Fibroblast of lung (primary cell): ENCODE measurements at regions not wholly inside any gene's neighbourhood (a gene's known extent, or its start where the extent isn't known, plus 50 kb on each side); places are given as distances from the start of the nearest gene placed in this dataset.
"Not testable (repeated sequence)": the region's sequence is repeated elsewhere in the genome, so short reads cannot be mapped to it uniquely, and the experiment has no call there.

ENCODE experiments used
- DNase-seq, 2 donors: peaks; one replicate each; pipeline versions ENCODE4 v3.0.0 to v3.0.0-alpha.2; 2010; ENCODE audit warnings: low read depth in 2 of 2
- H2AFZ ChIP-seq: 2 replicates; pipeline ENCODE4 v1.5.1; 2012; ENCODE audit warnings: low read length, control low read depth, inconsistent platforms
- H3K27ac ChIP-seq: 2 replicates; pipeline ENCODE4 v1.5.1; 2011; ENCODE audit warnings: low read length, control low read depth; ENCODE audit not compliant: insufficient read depth
- H3K27me3 ChIP-seq: 2 replicates; pipeline ENCODE4 v1.5.1; 2011; ENCODE audit warnings: mild to moderate bottlenecking, low read length; ENCODE audit not compliant: control insufficient read depth, insufficient read depth
- H3K36me3 ChIP-seq: 2 replicates; pipeline ENCODE4 v1.5.1; 2011; ENCODE audit warnings: low read length; ENCODE audit not compliant: control insufficient read depth, insufficient read depth
- H3K4me1 ChIP-seq: 2 replicates; pipeline ENCODE4 v1.5.1; 2011; ENCODE audit warnings: low read length; ENCODE audit not compliant: control insufficient read depth, insufficient read depth; ENCODE audit errors: extremely low read depth
- H3K4me2 ChIP-seq: 2 replicates; pipeline ENCODE4 v1.5.1; 2011; ENCODE audit warnings: low read length, control low read depth; ENCODE audit not compliant: insufficient read depth; ENCODE audit errors: extremely low read depth
- H3K4me3 ChIP-seq, 4 experiments: fragments of 200-600 bp in 1 of 4; sonication (generic) in 1 of 4; replicated peaks in 1 of 4; 2 replicates each; pipeline ENCODE4 v1.5.1; 2011 to 2016; ENCODE audit warnings: low read length in 4 of 4, low read depth in 3 of 4, mild to moderate bottlenecking in 3 of 4, control low read depth in 2 of 4, inconsistent platforms in 1 of 4, mixed read lengths in 1 of 4; ENCODE audit not compliant: insufficient read depth in 1 of 4; ENCODE audit errors: control extremely low read depth in 1 of 4
- H3K79me2 ChIP-seq: 2 replicates; pipeline ENCODE4 v1.5.1; 2012; ENCODE audit warnings: mild to moderate bottlenecking, low read length, inconsistent platforms; ENCODE audit not compliant: control insufficient read depth, insufficient read depth
- H3K9ac ChIP-seq: 2 replicates; pipeline ENCODE4 v1.5.1; 2011; ENCODE audit warnings: mild to moderate bottlenecking, low read length, control low read depth; ENCODE audit not compliant: insufficient read depth
- H3K9me3 ChIP-seq: 2 replicates; pipeline ENCODE4 v1.5.1; 2012; ENCODE audit warnings: low read depth, low read length; ENCODE audit not compliant: control insufficient read depth, insufficient read depth
- H4K20me1 ChIP-seq: 2 replicates; pipeline ENCODE4 v1.5.1; 2011; ENCODE audit warnings: low read length; ENCODE audit not compliant: control insufficient read depth, insufficient read depth; ENCODE audit errors: extremely low read depth

GRCh38 chr16:21363550-21364223 lies 85.6 kb upstream of the CRYM start:
- peak overlapping the region; percentile 47 for H3K27ac ChIP-seq
- H3K9ac ChIP-seq, H3K4me3 ChIP-seq, H3K79me2 ChIP-seq, H4K20me1 ChIP-seq, H2AFZ ChIP-seq, H3K36me3 ChIP-seq, H3K27me3 ChIP-seq, H3K4me1 ChIP-seq, H3K9me3 ChIP-seq, H3K4me2 ChIP-seq: not testable (repeated sequence)
- DNase-seq = peak; percentile 33 to 63

- DNase-seq = peak; percentile 29 to 31
- not testable (repeated sequence) for H3K27ac ChIP-seq, H3K79me2 ChIP-seq, H3K27me3 ChIP-seq, H3K9ac ChIP-seq, H4K20me1 ChIP-seq, H3K36me3 ChIP-seq, H3K9me3 ChIP-seq, H2AFZ ChIP-seq, H3K4me3 ChIP-seq, H3K4me1 ChIP-seq
- H3K4me2 ChIP-seq = peak overlapping the region; percentile 35
Observed at GRCh38 chr16:21361612-21362227, 83.6 kb upstream of the CRYM start.

GRCh38 chr16:21361045-21361444 lies 83.0 kb upstream of the CRYM start:
- not testable (repeated sequence) for H3K4me1 ChIP-seq, H3K27ac ChIP-seq, H2AFZ ChIP-seq, H3K9me3 ChIP-seq, H3K9ac ChIP-seq, H4K20me1 ChIP-seq, H3K36me3 ChIP-seq, H3K79me2 ChIP-seq, H3K27me3 ChIP-seq, H3K4me3 ChIP-seq, DNase-seq, H3K4me2 ChIP-seq

- not testable (repeated sequence) for H4K20me1 ChIP-seq, H3K4me3 ChIP-seq, H3K4me2 ChIP-seq, H3K4me1 ChIP-seq, H3K9me3 ChIP-seq, H2AFZ ChIP-seq, H3K36me3 ChIP-seq, H3K79me2 ChIP-seq, DNase-seq, H3K9ac ChIP-seq, H3K27ac ChIP-seq, H3K27me3 ChIP-seq
Observed at GRCh38 chr16:21359513-21359912, 81.4 kb upstream of the CRYM start.

GRCh38 chr16:21358261-21358795 lies 80.2 kb upstream of the CRYM start:
- H3K4me1 ChIP-seq, H3K9me3 ChIP-seq, DNase-seq, H3K9ac ChIP-seq, H3K36me3 ChIP-seq, H3K79me2 ChIP-seq, H3K27ac ChIP-seq, H3K27me3 ChIP-seq, H3K4me3 ChIP-seq, H3K4me2 ChIP-seq, H2AFZ ChIP-seq, H4K20me1 ChIP-seq: not testable (repeated sequence)

- not testable (repeated sequence) for H3K27me3 ChIP-seq, H3K9ac ChIP-seq, H4K20me1 ChIP-seq, H3K4me3 ChIP-seq, H2AFZ ChIP-seq, H3K4me2 ChIP-seq, H3K27ac ChIP-seq, DNase-seq, H3K36me3 ChIP-seq, H3K79me2 ChIP-seq, H3K9me3 ChIP-seq, H3K4me1 ChIP-seq
Observed at GRCh38 chr16:21356308-21356707, 78.2 kb upstream of the CRYM start.

- H3K27me3 ChIP-seq, H3K27ac ChIP-seq, H3K9me3 ChIP-seq, H2AFZ ChIP-seq, H3K4me1 ChIP-seq, H3K9ac ChIP-seq, H3K79me2 ChIP-seq, H3K4me2 ChIP-seq, DNase-seq, H3K4me3 ChIP-seq, H3K36me3 ChIP-seq, H4K20me1 ChIP-seq: not testable (repeated sequence)
Observed at GRCh38 chr16:21351433-21351832, 73.3 kb upstream of the CRYM start.
